HG02981 (cell line): ENCODE measurements at regions not wholly inside any gene's neighbourhood (a gene's known extent, or its start where the extent isn't known, plus 50 kb on each side); places are given as distances from the start of the nearest gene placed in this dataset.

Experiments
- ATAC-seq: cut with Tn5 transposase; IDR thresholded peaks from one replicate; pipeline ENCODE4 v1.9.1; 2021; ENCODE audit warnings: mild to moderate bottlenecking, moderate library complexity; ENCODE audit not compliant: unreplicated experiment

GRCh38 chr15:31953478-31953877 is 76.8 kb upstream of the CHRNA7 start:
- ATAC-seq, result no peak

- ATAC-seq, result no peak
These were observed 75.7 kb upstream of the CHRNA7 start for GRCh38 chr15:31954374-31955172.

- no peak for ATAC-seq
These were observed 74.6 kb upstream of the CHRNA7 start for GRCh38 chr15:31955734-31956133.

- ATAC-seq, result no peak
These were observed 72.7 kb upstream of the CHRNA7 start for GRCh38 chr15:31957581-31957980.

GRCh38 chr15:31964586-31965307 is 65.6 kb upstream of the CHRNA7 start:
- no peak for ATAC-seq

GRCh38 chr15:31970007-31970406 is 60.3 kb upstream of the CHRNA7 start:
- ATAC-seq, result no peak

- no peak for ATAC-seq
These were observed 57.1 kb upstream of the CHRNA7 start for GRCh38 chr15:31973197-31973596.

GRCh38 chr15:31974154-31974794 is 56.0 kb upstream of the CHRNA7 start:
- no peak for ATAC-seq

- no peak for ATAC-seq
These were observed 55.2 kb upstream of the CHRNA7 start for GRCh38 chr15:31974855-31975829.

- no peak for ATAC-seq
These were observed 54.5 kb upstream of the CHRNA7 start for GRCh38 chr15:31975830-31976229.

GRCh38 chr15:31977138-31977537 is 53.2 kb upstream of the CHRNA7 start:
- no peak for ATAC-seq

- peak; percentile 71 for ATAC-seq
These were observed 52.3 kb upstream of the CHRNA7 start for GRCh38 chr15:31977812-31978661.
